ENCODE measurements at regions not wholly inside any gene's neighbourhood (a gene's known extent, or its start where the extent isn't known, plus 50 kb on each side); places are given as distances from the start of the nearest gene placed in this dataset.

GRCh38 chrX:23525531-23525930 lies 141.8 kb upstream of the PRDX4 start:
- DNase-seq (ENCODE audit: low read depth in 3 of 3, low spot score in 2 of 3): no peak

- no peak for DNase-seq (ENCODE audit: low read depth in 3 of 3, low spot score in 2 of 3)
Measured at GRCh38 chrX:23540532-23540931, 126.8 kb upstream of the PRDX4 start.

- DNase-seq (ENCODE audit: low read depth in 3 of 3, low spot score in 2 of 3): no peak
Measured at GRCh38 chrX:23548164-23548563, 119.1 kb upstream of the PRDX4 start.

GRCh38 chrX:23552303-23552702 lies 115.0 kb upstream of the PRDX4 start:
- DNase-seq (ENCODE audit: low read depth in 3 of 3, low spot score in 2 of 3): no peak

GRCh38 chrX:23554304-23554703 lies 113.0 kb upstream of the PRDX4 start:
- DNase-seq (ENCODE audit: low read depth in 3 of 3, low spot score in 2 of 3): peak in 1 of 3 donors; percentile 1

- DNase-seq (ENCODE audit: low read depth in 3 of 3, low spot score in 2 of 3): no peak
Measured at GRCh38 chrX:23557070-23557469, 110.2 kb upstream of the PRDX4 start.

- no peak for DNase-seq (ENCODE audit: low read depth in 3 of 3, low spot score in 2 of 3)
Measured at GRCh38 chrX:23559975-23560374, 107.3 kb upstream of the PRDX4 start.

- DNase-seq (ENCODE audit: low read depth in 3 of 3, low spot score in 2 of 3): no peak
Measured at GRCh38 chrX:23570674-23571343, 96.5 kb upstream of the PRDX4 start.

- no peak for DNase-seq (ENCODE audit: low read depth in 3 of 3, low spot score in 2 of 3)
Measured at GRCh38 chrX:23575281-23575680, 92.0 kb upstream of the PRDX4 start.

GRCh38 chrX:23578079-23578478 lies 89.2 kb upstream of the PRDX4 start:
- DNase-seq (ENCODE audit: low read depth in 3 of 3, low spot score in 2 of 3): no peak

GRCh38 chrX:23589496-23589895 lies 77.8 kb upstream of the PRDX4 start:
- no peak for DNase-seq (ENCODE audit: low read depth in 3 of 3, low spot score in 2 of 3)

- DNase-seq (ENCODE audit: low read depth in 3 of 3, low spot score in 2 of 3): no peak
Measured at GRCh38 chrX:23592741-23593140, 74.6 kb upstream of the PRDX4 start.

GRCh38 chrX:23598575-23598974 lies 68.7 kb upstream of the PRDX4 start:
- no peak for DNase-seq (ENCODE audit: low read depth in 3 of 3, low spot score in 2 of 3)

GRCh38 chrX:23603501-23603900 lies 63.8 kb upstream of the PRDX4 start:
- no peak for DNase-seq (ENCODE audit: low read depth in 3 of 3, low spot score in 2 of 3)

GRCh38 chrX:23610495-23610894 lies 56.8 kb upstream of the PRDX4 start:
- no peak for DNase-seq (ENCODE audit: low read depth in 3 of 3, low spot score in 2 of 3)

GRCh38 chrX:23612846-23613245 lies 54.4 kb upstream of the PRDX4 start:
- no peak for DNase-seq (ENCODE audit: low read depth in 3 of 3, low spot score in 2 of 3)

- no peak for DNase-seq (ENCODE audit: low read depth in 3 of 3, low spot score in 2 of 3)
Measured at GRCh38 chrX:23616361-23616760, 50.9 kb upstream of the PRDX4 start.
